Epithelial cell of proximal tubule (primary cell): ENCODE measurements at regions not wholly inside any gene's neighbourhood (a gene's known extent, or its start where the extent isn't known, plus 50 kb on each side); places are given as distances from the start of the nearest gene placed in this dataset.

Experiments
- DNase-seq: peaks from one replicate; pipeline ENCODE4 v3.0.0-alpha.2; 2011; ENCODE audit warnings: low read depth
- H3K4me3 ChIP-seq: 2 replicates; pipeline ENCODE4 v1.5.1; 2011; ENCODE audit warnings: low read depth, mild to moderate bottlenecking, low read length
- TF ChIP-seq, protein P1 (sequence below): conservative IDR thresholded peaks from 2 replicates; pipeline ENCODE4 v1.5.1; 2012; ENCODE audit warnings: low read depth, mild to moderate bottlenecking, low read length

GRCh38 chr20:52524861-52525260 lies 333.3 kb upstream of the ZFP64 start:
- no peak overlapping the region for H3K4me3 ChIP-seq
- TF ChIP-seq, protein P1, sequence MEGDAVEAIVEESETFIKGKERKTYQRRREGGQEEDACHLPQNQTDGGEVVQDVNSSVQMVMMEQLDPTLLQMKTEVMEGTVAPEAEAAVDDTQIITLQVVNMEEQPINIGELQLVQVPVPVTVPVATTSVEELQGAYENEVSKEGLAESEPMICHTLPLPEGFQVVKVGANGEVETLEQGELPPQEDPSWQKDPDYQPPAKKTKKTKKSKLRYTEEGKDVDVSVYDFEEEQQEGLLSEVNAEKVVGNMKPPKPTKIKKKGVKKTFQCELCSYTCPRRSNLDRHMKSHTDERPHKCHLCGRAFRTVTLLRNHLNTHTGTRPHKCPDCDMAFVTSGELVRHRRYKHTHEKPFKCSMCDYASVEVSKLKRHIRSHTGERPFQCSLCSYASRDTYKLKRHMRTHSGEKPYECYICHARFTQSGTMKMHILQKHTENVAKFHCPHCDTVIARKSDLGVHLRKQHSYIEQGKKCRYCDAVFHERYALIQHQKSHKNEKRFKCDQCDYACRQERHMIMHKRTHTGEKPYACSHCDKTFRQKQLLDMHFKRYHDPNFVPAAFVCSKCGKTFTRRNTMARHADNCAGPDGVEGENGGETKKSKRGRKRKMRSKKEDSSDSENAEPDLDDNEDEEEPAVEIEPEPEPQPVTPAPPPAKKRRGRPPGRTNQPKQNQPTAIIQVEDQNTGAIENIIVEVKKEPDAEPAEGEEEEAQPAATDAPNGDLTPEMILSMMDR, result no peak
- peak; percentile 15 for DNase-seq

DNA sequence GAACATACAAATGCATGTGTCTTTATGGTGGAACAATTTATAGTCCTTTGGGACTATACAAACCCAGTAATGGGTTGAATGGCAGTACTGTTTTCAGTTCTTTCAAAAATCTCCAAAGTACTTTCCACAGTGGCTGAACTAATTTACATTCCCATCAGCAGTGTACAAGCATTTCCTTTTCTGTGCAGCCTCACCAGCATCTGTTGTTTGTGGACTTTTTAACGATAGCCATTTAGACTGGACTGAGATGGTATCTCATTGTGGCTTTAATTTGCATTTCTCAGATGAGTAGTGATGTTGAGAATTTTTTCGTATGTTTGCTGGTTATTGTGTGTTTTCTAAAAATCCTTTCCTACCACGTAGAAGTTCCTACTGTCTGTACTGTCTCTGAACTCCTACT lies 327.2 kb upstream of the ZFP64 start:
- no peak overlapping the region for H3K4me3 ChIP-seq
- no peak for DNase-seq
- TF ChIP-seq, protein P1, result no peak

GRCh38 chr20:52515877-52516276 lies 324.3 kb upstream of the ZFP64 start:
- TF ChIP-seq, protein P1, result no peak
- no peak overlapping the region for H3K4me3 ChIP-seq
- DNase-seq, result no peak

DNA sequence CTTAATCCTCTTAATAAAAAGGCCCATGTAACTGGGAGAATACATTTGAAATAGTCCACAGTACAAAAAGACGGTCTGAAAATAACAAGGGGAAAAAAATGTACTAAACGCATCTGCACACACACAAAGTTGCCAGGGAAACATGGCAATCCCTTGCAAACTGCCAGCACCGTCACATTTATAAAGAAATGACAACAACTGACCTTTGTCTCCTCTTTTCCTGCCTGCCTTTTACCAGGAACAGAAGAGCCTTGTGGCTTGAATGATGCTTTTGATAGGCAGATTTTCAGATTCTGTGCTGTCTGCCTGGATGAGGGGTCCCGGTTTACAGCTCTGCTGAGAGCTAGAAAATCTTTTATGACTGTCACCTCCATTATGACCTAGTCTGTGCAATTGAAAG lies 308.6 kb upstream of the ZFP64 start:
- no peak overlapping the region for H3K4me3 ChIP-seq

GRCh38 chr20:52497731-52498130 lies 306.2 kb upstream of the ZFP64 start:
- TF ChIP-seq, protein P1, result no peak
- no peak overlapping the region for H3K4me3 ChIP-seq
- DNase-seq, result no peak

More for the DNA sequence above, 308.6 kb upstream of the ZFP64 start:
- TF ChIP-seq, protein P1, result no peak
- no peak for DNase-seq

- TF ChIP-seq, protein P1, result no peak
- no peak for DNase-seq
- H3K4me3 ChIP-seq, result no peak overlapping the region
Measured at GRCh38 chr20:52496191-52496590, 304.6 kb upstream of the ZFP64 start.

DNA sequence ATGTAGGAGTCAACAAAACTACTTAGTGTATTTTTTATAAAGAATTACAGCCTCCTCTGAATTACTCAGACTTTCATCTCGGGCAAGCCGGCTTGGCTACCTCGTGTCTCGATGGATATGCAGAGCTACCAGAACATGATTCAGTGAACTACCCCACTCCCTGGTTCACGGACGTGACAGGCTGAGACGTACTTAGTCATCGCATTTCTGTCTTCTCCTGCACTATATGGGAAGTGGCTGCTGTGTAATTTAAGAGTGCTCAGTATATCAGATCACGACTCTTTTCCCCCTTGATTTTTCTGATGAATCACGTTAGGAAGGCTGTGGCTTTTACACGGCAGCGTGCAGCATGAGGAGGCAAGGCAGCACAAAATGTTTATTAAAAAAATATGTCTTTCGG lies 302.7 kb upstream of the ZFP64 start:
- H3K4me3 ChIP-seq, result no peak overlapping the region
- DNase-seq, result peak; percentile 66
- TF ChIP-seq, protein P1, result no peak
